Retinal pigment epithelial cell (primary cell): ENCODE measurements at regions not wholly inside any gene's neighbourhood (a gene's known extent, or its start where the extent isn't known, plus 50 kb on each side); places are given as distances from the start of the nearest gene placed in this dataset.

Source experiments
- DNase-seq: peaks from one replicate; pipeline ENCODE4 v3.0.0-alpha.2; 2010; ENCODE audit warnings: low read depth
- H3K4me3 ChIP-seq: 2 replicates; pipeline ENCODE4 v1.5.1; 2011; ENCODE audit warnings: mild to moderate bottlenecking, low read length, control low read depth, moderate library complexity
- TF ChIP-seq, protein P1 (sequence below): conservative IDR thresholded peaks from 2 replicates; pipeline ENCODE4 v1.5.1; 2011; ENCODE audit warnings: low read depth, low read length, control low read depth, inconsistent platforms

DNA sequence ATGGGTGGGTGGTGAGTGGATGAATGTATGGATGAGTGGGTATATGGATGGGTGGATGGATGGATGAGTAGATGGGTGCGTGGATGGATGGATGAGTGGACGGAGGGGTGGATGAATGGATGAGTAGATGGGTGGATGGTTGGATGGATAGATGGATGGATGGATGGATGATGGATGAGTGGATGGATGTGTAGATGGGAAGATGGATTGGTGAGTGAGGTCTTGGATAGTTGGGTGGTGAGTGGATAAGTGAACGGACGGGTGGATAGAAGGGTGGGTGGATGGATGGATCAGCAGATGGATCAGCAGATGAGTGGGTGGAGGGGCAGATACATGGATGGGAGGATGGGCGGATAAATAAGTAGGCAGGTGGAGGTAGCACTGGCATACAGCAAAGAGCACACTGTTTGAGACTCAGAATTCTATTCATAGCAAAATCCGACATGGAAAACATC is 163.5 kb downstream of the C9orf50 start:
- DNase-seq, result no peak
- no peak overlapping the region for H3K4me3 ChIP-seq
- TF ChIP-seq, protein P1, sequence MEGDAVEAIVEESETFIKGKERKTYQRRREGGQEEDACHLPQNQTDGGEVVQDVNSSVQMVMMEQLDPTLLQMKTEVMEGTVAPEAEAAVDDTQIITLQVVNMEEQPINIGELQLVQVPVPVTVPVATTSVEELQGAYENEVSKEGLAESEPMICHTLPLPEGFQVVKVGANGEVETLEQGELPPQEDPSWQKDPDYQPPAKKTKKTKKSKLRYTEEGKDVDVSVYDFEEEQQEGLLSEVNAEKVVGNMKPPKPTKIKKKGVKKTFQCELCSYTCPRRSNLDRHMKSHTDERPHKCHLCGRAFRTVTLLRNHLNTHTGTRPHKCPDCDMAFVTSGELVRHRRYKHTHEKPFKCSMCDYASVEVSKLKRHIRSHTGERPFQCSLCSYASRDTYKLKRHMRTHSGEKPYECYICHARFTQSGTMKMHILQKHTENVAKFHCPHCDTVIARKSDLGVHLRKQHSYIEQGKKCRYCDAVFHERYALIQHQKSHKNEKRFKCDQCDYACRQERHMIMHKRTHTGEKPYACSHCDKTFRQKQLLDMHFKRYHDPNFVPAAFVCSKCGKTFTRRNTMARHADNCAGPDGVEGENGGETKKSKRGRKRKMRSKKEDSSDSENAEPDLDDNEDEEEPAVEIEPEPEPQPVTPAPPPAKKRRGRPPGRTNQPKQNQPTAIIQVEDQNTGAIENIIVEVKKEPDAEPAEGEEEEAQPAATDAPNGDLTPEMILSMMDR, result no peak

DNA sequence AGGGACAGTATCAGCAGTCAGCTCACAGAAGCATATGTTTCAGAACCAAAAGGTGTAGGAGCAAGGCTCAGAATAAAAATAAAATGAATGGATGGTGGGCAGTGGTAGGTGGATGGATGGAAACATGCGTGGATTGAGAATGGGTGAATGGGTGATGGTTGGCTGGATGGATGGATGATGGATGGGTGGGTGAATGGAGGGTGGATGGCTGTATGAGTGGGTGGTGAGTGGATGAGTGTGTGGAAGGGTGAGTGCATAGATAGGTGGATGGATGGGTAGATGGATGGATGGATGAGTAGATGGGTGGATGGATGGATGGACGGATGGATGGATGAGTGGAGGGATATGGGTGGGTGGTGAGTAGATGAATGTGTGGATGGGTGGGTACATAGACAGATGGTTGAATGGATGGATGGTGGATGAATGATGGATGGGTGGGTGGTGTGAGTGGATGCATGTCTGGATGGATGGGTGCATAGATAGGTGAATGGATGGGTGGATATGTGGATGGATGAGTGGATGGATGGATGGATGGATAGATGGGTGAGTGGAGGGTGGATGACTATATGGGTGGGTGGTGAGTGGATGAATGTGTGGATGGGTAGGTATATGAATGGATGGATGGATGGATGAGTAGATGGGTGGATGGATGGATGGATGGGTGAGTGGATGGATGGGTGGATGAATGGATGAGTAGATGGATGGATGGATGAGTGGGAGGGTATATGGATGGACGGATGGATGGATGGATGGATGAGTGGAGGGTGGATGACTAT is 164.2 kb downstream of the C9orf50 start:
- no peak for DNase-seq
- TF ChIP-seq, protein P1, result no peak
- no peak overlapping the region for H3K4me3 ChIP-seq

DNA sequence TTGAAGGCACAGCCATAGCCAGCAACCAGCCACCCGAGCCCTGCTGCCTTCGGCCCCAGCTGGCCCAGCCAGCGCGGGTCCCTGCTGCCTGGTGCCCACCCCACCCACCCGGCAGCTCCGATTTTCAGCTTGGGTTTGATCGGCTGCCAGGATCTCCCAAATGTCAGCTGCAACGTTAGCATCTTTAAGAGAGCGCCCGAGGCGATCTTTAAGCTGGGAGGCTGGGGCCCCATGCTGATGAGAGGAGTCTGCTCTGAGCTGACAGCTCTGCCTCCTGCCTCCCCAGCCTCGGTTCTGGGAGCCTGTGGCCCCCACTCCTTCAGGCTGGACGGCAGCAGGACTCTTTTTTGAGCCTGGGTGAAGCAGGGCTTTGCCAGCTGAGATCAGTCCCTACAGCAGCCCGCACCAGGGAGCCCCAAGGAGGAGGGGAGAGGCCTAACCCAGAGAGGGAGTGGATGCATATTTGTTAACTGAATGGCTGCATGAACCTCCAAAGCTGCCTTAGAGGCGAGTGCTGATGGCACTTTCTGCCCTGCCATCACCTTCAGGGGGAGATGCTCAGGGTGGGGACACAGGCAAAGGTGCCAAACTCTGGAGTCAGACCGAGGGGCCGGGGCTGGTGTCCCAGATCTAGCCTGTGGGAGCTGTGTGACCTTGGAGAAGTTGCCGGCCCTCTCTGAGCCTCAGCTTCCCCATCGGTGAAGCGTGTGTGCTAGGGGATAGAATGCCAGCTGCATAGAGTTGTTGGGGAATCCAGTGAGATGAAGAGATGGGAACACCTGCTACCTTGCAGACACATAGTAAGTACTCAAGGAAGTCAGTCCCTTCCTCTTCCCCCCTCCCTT is 165.5 kb downstream of the C9orf50 start:
- TF ChIP-seq, protein P1, result no peak
- no peak overlapping the region for H3K4me3 ChIP-seq
- DNase-seq, result no peak

DNA sequence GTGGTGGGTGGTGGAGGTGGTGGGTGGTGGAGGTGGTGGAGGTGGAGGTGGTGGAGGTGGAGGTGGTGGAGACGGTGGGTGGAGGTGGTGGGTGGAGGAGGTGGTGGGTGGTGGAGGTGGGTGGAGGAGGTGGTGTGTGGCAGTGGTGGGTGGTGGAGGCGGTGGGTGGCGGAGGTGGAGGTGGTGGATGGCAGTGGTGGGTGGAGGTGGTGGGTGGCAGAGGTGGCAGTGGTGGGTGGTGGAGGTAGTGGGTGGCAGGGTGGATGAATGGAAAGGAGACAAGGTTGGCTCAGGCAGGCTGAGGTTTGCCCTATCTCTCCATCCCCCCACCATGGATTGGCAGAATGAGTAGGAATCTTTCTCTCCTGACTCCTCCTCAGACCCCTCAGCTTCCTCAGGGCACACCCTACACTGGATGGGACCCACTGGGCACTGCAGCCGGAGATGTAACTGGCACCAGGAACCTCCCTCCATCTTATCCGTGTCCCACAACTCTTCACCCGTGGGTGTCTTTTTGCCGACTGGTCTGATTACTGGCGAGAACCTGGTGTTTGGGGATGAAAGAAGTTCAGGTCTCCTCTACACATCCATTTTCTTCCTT is 166.3 kb downstream of the C9orf50 start:
- no peak for DNase-seq
- TF ChIP-seq, protein P1, result no peak
- H3K4me3 ChIP-seq, result no peak overlapping the region

DNA sequence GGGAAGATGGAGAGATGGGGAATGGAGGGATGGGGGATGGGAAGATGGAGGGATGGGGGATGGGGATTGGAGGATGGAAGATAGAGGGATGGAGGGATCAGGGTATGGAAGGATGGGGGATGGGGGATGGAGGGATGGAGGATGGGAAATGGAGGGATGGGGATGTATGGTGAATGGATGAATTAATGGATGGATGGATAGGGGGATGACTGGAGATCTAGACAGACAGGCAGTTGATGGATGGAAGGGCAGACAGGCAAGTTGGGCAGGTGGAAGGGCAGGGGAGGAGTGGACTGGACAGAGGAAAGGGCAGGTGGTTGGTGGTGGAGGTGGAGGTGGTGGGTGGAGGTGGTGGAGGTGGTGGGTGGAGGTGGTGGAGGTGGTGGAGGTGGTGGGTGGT is 167.2 kb downstream of the C9orf50 start:
- DNase-seq, result no peak
- TF ChIP-seq, protein P1, result no peak
- H3K4me3 ChIP-seq, result no peak overlapping the region

DNA sequence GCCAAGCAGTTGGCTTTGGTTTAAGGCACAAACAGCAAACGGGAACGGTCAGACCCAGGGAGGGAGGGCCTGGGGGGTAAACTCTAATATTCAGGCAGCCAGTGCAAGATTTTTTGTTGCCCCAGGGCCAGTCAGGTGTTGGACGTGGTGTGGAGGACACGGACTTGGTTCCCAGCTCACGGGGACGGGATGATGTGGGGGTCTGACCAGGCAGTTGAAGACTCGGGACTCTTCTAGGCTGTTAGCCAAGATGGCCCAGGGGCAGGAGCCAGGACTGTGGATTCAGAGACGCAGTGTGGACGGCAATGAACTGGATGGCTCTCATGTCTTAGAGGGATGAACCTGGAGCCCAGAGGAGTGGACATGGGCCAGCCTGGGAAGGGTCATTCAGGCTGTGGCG is 169.2 kb downstream of the C9orf50 start:
- DNase-seq, result no peak
- TF ChIP-seq, protein P1, result no peak
- no peak overlapping the region for H3K4me3 ChIP-seq
